Hepatocyte (in vitro differentiated cells): ENCODE measurements at regions not wholly inside any gene's neighbourhood (a gene's known extent, or its start where the extent isn't known, plus 50 kb on each side); places are given as distances from the start of the nearest gene placed in this dataset.

ENCODE experiments used
- CTCF ChIP-seq: fragments of 200-600 bp; sonication (generic); IDR thresholded peaks from 2 replicates; pipeline ENCODE4 v1.5.1; 2016; ENCODE audit warnings: antibody characterized with exemption, mild to moderate bottlenecking; ENCODE audit not compliant: poor library complexity
- EZH2 ChIP-seq: fragments of 200-600 bp; sonication (generic); IDR thresholded peaks from 2 replicates; pipeline ENCODE4 v1.6.1; 2016; ENCODE audit warnings: antibody characterized with exemption, mild to moderate bottlenecking, borderline replicate concordance
- EZH2phosphoT487 ChIP-seq: fragments of 200-600 bp; sonication (generic); IDR thresholded peaks from one replicate; pipeline ENCODE4 v1.6.1; 2018; ENCODE audit warnings: antibody characterized with exemption, mild to moderate bottlenecking, low read depth, moderate library complexity; ENCODE audit not compliant: unreplicated experiment, severe bottlenecking

DNA sequence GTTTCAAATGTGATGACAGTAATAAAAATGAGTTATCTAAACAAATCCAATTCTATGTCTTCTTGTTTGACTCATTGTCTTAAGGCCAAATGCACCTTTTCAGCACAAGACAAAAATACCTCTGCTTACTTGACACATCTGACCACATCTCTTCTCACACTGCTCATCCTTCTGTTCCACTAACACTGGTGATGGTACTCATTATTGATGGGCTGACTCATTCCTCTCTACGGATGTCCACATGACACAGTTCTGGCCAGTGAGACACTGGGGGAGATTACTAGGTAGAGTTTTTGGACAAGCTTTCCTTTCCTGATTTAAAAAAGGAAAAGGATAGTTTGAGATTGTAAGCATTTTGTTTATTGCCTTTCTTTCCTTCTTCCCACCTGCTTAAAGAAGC, 410.6 kb upstream of the THRB start:
- TF ChIP-seq CTCF = no peak
- TF ChIP-seq EZH2 = no peak
- no peak for TF ChIP-seq EZH2phosphoT487
